ENCODE measurements at regions not wholly inside any gene's neighbourhood (a gene's known extent, or its start where the extent isn't known, plus 50 kb on each side); places are given as distances from the start of the nearest gene placed in this dataset.

- no peak for TF ChIP-seq CTCF (IDR thresholded peaks at IDR 0.05)
- no peaks in the 10 kb centered on the region for H3K4me1 Mint-ChIP-seq
- no peaks in the 10 kb centered on the region for H3K27me3 ChIP-seq (ENCODE audit: control insufficient read depth, insufficient read depth, low read length)
- H3K9me3 ChIP-seq (ENCODE audit: control insufficient read depth, insufficient read depth, low read length): no peaks in the 10 kb centered on the region
- DNase-seq: no peak
- no peak overlapping the region for H3K4me3 Mint-ChIP-seq
- intact Hi-C loops (cut with micrococcal nuclease): no loop called here
- no peak overlapping the region for H3K27ac ChIP-seq (ENCODE audit: low read length)
- no peaks in the 10 kb centered on the region for H3K36me3 ChIP-seq (ENCODE audit: control insufficient read depth, insufficient read depth, low read length)
- H3K9me3 Mint-ChIP-seq: no peaks in the 10 kb centered on the region
- H3K36me3 Mint-ChIP-seq: no peaks in the 10 kb centered on the region
- ATAC-seq: no peak
- H3K27ac Mint-ChIP-seq: no peak overlapping the region
- H3K4me3 ChIP-seq (ENCODE audit: low read length): no peak overlapping the region
- H3K27me3 Mint-ChIP-seq (ENCODE audit: low read depth in 2 of 2): peaks cover 12 to 14% of the 10 kb centered on the region in 2 donors
- no peaks in the 10 kb centered on the region for H3K4me1 ChIP-seq (ENCODE audit: control insufficient read depth, insufficient read depth, low read length)
- WGBS (ENCODE audit: insufficient coverage): 96% methylated on average over 3 of the region's 4 CpGs
Observed at GRCh38 chr7:133195868-133196267, 57.0 kb upstream of the EXOC4 start.

- no peaks in the 10 kb centered on the region for H3K9me3 ChIP-seq (ENCODE audit: control insufficient read depth, insufficient read depth, low read length)
- H3K4me1 ChIP-seq (ENCODE audit: control insufficient read depth, insufficient read depth, low read length): no peaks in the 10 kb centered on the region
- ATAC-seq (no peak), DNase-seq (no peak)
- H3K4me1 Mint-ChIP-seq: no peaks in the 10 kb centered on the region
- H3K9me3 Mint-ChIP-seq: no peaks in the 10 kb centered on the region
- no peaks in the 10 kb centered on the region for H3K36me3 ChIP-seq (ENCODE audit: control insufficient read depth, insufficient read depth, low read length)
- TF ChIP-seq CTCF (IDR thresholded peaks at IDR 0.05): no peak
- H3K27ac ChIP-seq (ENCODE audit: low read length): no peak overlapping the region
- peaks cover 6 to 14% of the 10 kb centered on the region in 2 donors for H3K27me3 Mint-ChIP-seq (ENCODE audit: low read depth in 2 of 2)
- H3K4me3 Mint-ChIP-seq: no peak overlapping the region
- H3K27me3 ChIP-seq (ENCODE audit: control insufficient read depth, insufficient read depth, low read length): no peaks in the 10 kb centered on the region
- intact Hi-C loops (cut with micrococcal nuclease): no loop called here
- no peaks in the 10 kb centered on the region for H3K36me3 Mint-ChIP-seq
- no peak overlapping the region for H3K27ac Mint-ChIP-seq
- WGBS (ENCODE audit: insufficient coverage): 59% methylated on average over 14 of the region's 15 CpGs
- H3K4me3 ChIP-seq (ENCODE audit: low read length): no peak overlapping the region
Observed at GRCh38 chr7:133196856-133197612, 55.8 kb upstream of the EXOC4 start.

- intact Hi-C loops (cut with micrococcal nuclease): no loop called here
- Mint-ChIP-seq H3K4me1 (no peaks in the 10 kb centered on the region), H3K4me3 (no peak overlapping the region), H3K27me3 (ENCODE audit: low read depth in 2 of 2) (peaks cover 6 to 14% of the 10 kb centered on the region in 2 donors), H3K36me3 (no peaks in the 10 kb centered on the region), H3K27ac (no peak overlapping the region), H3K9me3 (no peaks in the 10 kb centered on the region)
- WGBS (ENCODE audit: insufficient coverage): 43% methylated on average over 3 of the region's 4 CpGs
- H3K4me3 ChIP-seq (ENCODE audit: low read length): no peak overlapping the region
- DNase-seq: no peak
- TF ChIP-seq CTCF (IDR thresholded peaks at IDR 0.05): no peak
- H3K9me3 ChIP-seq (ENCODE audit: control insufficient read depth, insufficient read depth, low read length): no peaks in the 10 kb centered on the region
- H3K36me3 ChIP-seq (ENCODE audit: control insufficient read depth, insufficient read depth, low read length): no peaks in the 10 kb centered on the region
- H3K4me1 ChIP-seq (ENCODE audit: control insufficient read depth, insufficient read depth, low read length): no peaks in the 10 kb centered on the region
- ATAC-seq: no peak
- no peaks in the 10 kb centered on the region for H3K27me3 ChIP-seq (ENCODE audit: control insufficient read depth, insufficient read depth, low read length)
- no peak overlapping the region for H3K27ac ChIP-seq (ENCODE audit: low read length)
Observed at GRCh38 chr7:133197972-133198544, 54.8 kb upstream of the EXOC4 start.

Data from natural killer cell (primary cell).